ENCODE measurements at regions not wholly inside any gene's neighbourhood (a gene's known extent, or its start where the extent isn't known, plus 50 kb on each side); places are given as distances from the start of the nearest gene placed in this dataset.

GRCh38 chr14:101501858-101502615 is 59.3 kb upstream of the DIO3 start:
- Mint-ChIP-seq H3K9me3 (ENCODE audit: unreplicated experiment) (peaks cover 6% of the 10 kb centered on the region), H3K27me3 (ENCODE audit: low read depth, unreplicated experiment) (peaks cover 57% of the 10 kb centered on the region), H3K27ac (ENCODE audit: unreplicated experiment) (no peak overlapping the region), H3K4me3 (ENCODE audit: unreplicated experiment) (no peak overlapping the region), H3K36me3 (ENCODE audit: low read depth, unreplicated experiment) (no peaks in the 10 kb centered on the region), H3K4me1 (ENCODE audit: low read depth, unreplicated experiment) (no peaks in the 10 kb centered on the region)
- no peaks in the 10 kb centered on the region for H3K79me2 ChIP-seq (ENCODE audit: insufficient read depth, low read length)
- H3K36me3 ChIP-seq (ENCODE audit: insufficient read depth, low read length): no peaks in the 10 kb centered on the region
- DNase-seq (ENCODE audit: low read depth) (no peak), FAIRE-seq (no peak)
- no peak overlapping the region for H3K27ac ChIP-seq (ENCODE audit: low read depth, low read length)
- peaks cover 9% of the 10 kb centered on the region for H3K27me3 ChIP-seq (ENCODE audit: insufficient read depth, low read length)
- TF ChIP-seq CTCF (IDR thresholded peaks at IDR 0.05; ENCODE audit: insufficient read depth, low read depth, low read length) (no peak), EZH2 (IDR thresholded peaks at IDR 0.05; ENCODE audit: insufficient read depth, low read length) (no peak)
- H3K4me3 ChIP-seq (ENCODE audit: insufficient read depth, low read depth, low read length): no peak overlapping the region
- no peak overlapping the region for H3K9ac ChIP-seq (ENCODE audit: low read length)
- H4K20me1 ChIP-seq (ENCODE audit: insufficient read depth, low read length): no peaks in the 10 kb centered on the region
- H3K4me2 ChIP-seq (ENCODE audit: low read length): no peak overlapping the region
- no peak overlapping the region for H2AFZ ChIP-seq (ENCODE audit: low read depth, low read length)
- no peaks in the 10 kb centered on the region for H3K4me1 ChIP-seq (ENCODE audit: insufficient read depth, low read length)
- H3K9me3 ChIP-seq (ENCODE audit: insufficient read depth, low read depth, low read length): peaks cover 3% of the 10 kb centered on the region

GRCh38 chr14:101502761-101503392 is 58.4 kb upstream of the DIO3 start:
- Histone ChIP-seq H2AFZ (ENCODE audit: low read depth, low read length) (no peak overlapping the region), H3K4me2 (ENCODE audit: low read length) (no peak overlapping the region), H3K4me1 (ENCODE audit: insufficient read depth, low read length) (no peaks in the 10 kb centered on the region), H3K27me3 (ENCODE audit: insufficient read depth, low read length) (peaks cover 2% of the 10 kb centered on the region), H3K27ac (ENCODE audit: low read depth, low read length) (no peak overlapping the region), H3K79me2 (ENCODE audit: insufficient read depth, low read length) (no peaks in the 10 kb centered on the region), H3K9me3 (ENCODE audit: insufficient read depth, low read depth, low read length) (peaks cover 3% of the 10 kb centered on the region), H4K20me1 (ENCODE audit: insufficient read depth, low read length) (no peaks in the 10 kb centered on the region), H3K36me3 (ENCODE audit: insufficient read depth, low read length) (no peaks in the 10 kb centered on the region), H3K9ac (ENCODE audit: low read length) (no peak overlapping the region), H3K4me3 (ENCODE audit: insufficient read depth, low read depth, low read length) (no peak overlapping the region)
- no peak for DNase-seq (ENCODE audit: low read depth)
- no peak for FAIRE-seq
- Mint-ChIP-seq H3K36me3 (ENCODE audit: low read depth, unreplicated experiment) (no peaks in the 10 kb centered on the region), H3K4me3 (ENCODE audit: unreplicated experiment) (no peak overlapping the region), H3K27ac (ENCODE audit: unreplicated experiment) (no peak overlapping the region), H3K4me1 (ENCODE audit: low read depth, unreplicated experiment) (no peaks in the 10 kb centered on the region), H3K9me3 (ENCODE audit: unreplicated experiment) (peaks cover 6% of the 10 kb centered on the region), H3K27me3 (ENCODE audit: low read depth, unreplicated experiment) (peaks cover 60% of the 10 kb centered on the region)
- TF ChIP-seq EZH2 (IDR thresholded peaks at IDR 0.05; ENCODE audit: insufficient read depth, low read length): no peak
- TF ChIP-seq CTCF (IDR thresholded peaks at IDR 0.05; ENCODE audit: insufficient read depth, low read depth, low read length): no peak

All from astrocyte (in vitro differentiated cells and primary cell).